K562 (cell line): ENCODE measurements at regions not wholly inside any gene's neighbourhood (a gene's known extent, or its start where the extent isn't known, plus 50 kb on each side); places are given as distances from the start of the nearest gene placed in this dataset.
A peak's percentile ranks its signal among the peaks of the same experiment; 100 is the strongest.

Source experiments
- ATAC-seq: fragments of 200-7000 bp; cut with Tn5 transposase; 3 replicates; pipeline ENCODE4 v1.9.1; 2020; ENCODE audit warnings: moderate library complexity
- BruUV-seq: library from RNA; stranded (reverse); fragments of 400-500 nt; replicated peaks from 2 replicates; lab custom pipeline; 2021; lab: Mats Ljungman, UMichigan
- CTCF ChIA-PET: fragments of 300-600 bp; formaldehyde crosslinking; extraction: SDS; loops from one replicate; lab custom pipeline; 2021; ENCODE audit warnings: low intra/inter-chr PET ratio; lab: Yijun Ruan, JAX
- POLR2A ChIA-PET: fragments of 300-600, 350-650 bp; sonication (Branson Sonifier 250); formaldehyde crosslinking; extraction: SDS; loops from one replicate; lab custom pipeline; 2021; ENCODE audit warnings: antibody characterized with exemption, inconsistent platforms; lab: Yijun Ruan, JAX
- DNase-seq, 4 experiments: peaks; one replicate each; pipeline versions ENCODE4 v3.0.0 to v3.0.0-alpha.2; 2011 to 2018; ENCODE audit warnings: low spot score in 3 of 4, mixed read lengths in 3 of 4; ENCODE audit errors: extremely low read depth in 1 of 4
- FAIRE-seq: peaks from 2 replicates; lab custom pipeline; 2011; peaks lifted over from hg19 to GRCh38; lab: Jason Lieb, UNC
- H2AFZ ChIP-seq: 2 replicates; pipeline ENCODE4 v1.6.0; 2011; ENCODE audit warnings: low read depth, low read length, control low read depth, inconsistent platforms
- H3K27ac ChIP-seq: fragments of 200-600 bp; 3 replicates; pipeline ENCODE4 v1.8.0; 2011; ENCODE audit warnings: low read depth, mild to moderate bottlenecking, control low read depth, inconsistent platforms, low read length, moderate library complexity, mixed read lengths; ENCODE audit errors: extremely low read depth
- H3K27me3 ChIP-seq, 2 experiments: fragments of 300-600 bp in 1 of 2; 2 replicates in 1 of 2; 3 replicates in 1 of 2; pipeline versions ENCODE4 v1.6.0 to v1.8.0; 2011; ENCODE audit warnings: inconsistent platforms in 2 of 2, low read length in 2 of 2, mild to moderate bottlenecking in 1 of 2, mixed read lengths in 1 of 2, moderate library complexity in 1 of 2; ENCODE audit not compliant: control insufficient read depth in 2 of 2, insufficient read depth in 2 of 2
- H3K36me3 ChIP-seq: fragments of 300-600 bp; 3 replicates; pipeline ENCODE4 v1.8.0; 2011; ENCODE audit warnings: mild to moderate bottlenecking, low read length, inconsistent platforms; ENCODE audit not compliant: control insufficient read depth, insufficient read depth
- H3K4me1 ChIP-seq, 2 experiments: fragments of 200-600 bp in 1 of 2; replicated peaks in 1 of 2; 2 replicates in 1 of 2; 3 replicates in 1 of 2; pipeline versions ENCODE4 v1.5.1 to v1.8.0; 2011; ENCODE audit warnings: inconsistent platforms in 2 of 2, low read length in 2 of 2, mild to moderate bottlenecking in 1 of 2, mixed read lengths in 1 of 2, moderate library complexity in 1 of 2; ENCODE audit not compliant: control insufficient read depth in 2 of 2, insufficient read depth in 2 of 2
- H3K4me2 ChIP-seq: 2 replicates; pipeline ENCODE4 v1.6.1; 2011; ENCODE audit warnings: low read length, control low read depth, inconsistent platforms, mixed read lengths; ENCODE audit not compliant: insufficient read depth
- H3K4me3 ChIP-seq: fragments of 200-600 bp; sonication (generic), shearing (Covaris generic); 2 replicates; pipeline ENCODE4 v1.5.1; 2016; ENCODE audit warnings: control low read depth, inconsistent platforms
- H3K79me2 ChIP-seq: fragments of 200-600 bp; 3 replicates; pipeline ENCODE4 v1.8.0; 2011; ENCODE audit warnings: low read length, inconsistent platforms; ENCODE audit not compliant: control insufficient read depth, insufficient read depth
- H3K9ac ChIP-seq, 2 experiments: 2 replicates each; pipeline versions ENCODE4 v1.6.0 to v1.6.1; 2011; ENCODE audit warnings: low read depth in 2 of 2, low read length in 2 of 2, control low read depth in 1 of 2, inconsistent platforms in 1 of 2, mild to moderate bottlenecking in 1 of 2, mixed read lengths in 1 of 2; ENCODE audit not compliant: insufficient read depth in 1 of 2
- H3K9me1 ChIP-seq: one replicate; pipeline ENCODE4 v1.6.0; 2011; ENCODE audit warnings: inconsistent platforms, mild to moderate bottlenecking, low read length, moderate library complexity; ENCODE audit not compliant: control insufficient read depth, insufficient read depth
- H3K9me3 ChIP-seq: replicated peaks from 2 replicates; pipeline ENCODE4 v1.5.1; 2011; ENCODE audit warnings: low read depth, low read length, inconsistent platforms; ENCODE audit not compliant: control insufficient read depth, insufficient read depth
- H4K20me1 ChIP-seq: replicated peaks from 2 replicates; pipeline ENCODE4 v1.6.1; 2011; ENCODE audit warnings: low read length, inconsistent platforms, mixed read lengths; ENCODE audit not compliant: control insufficient read depth, insufficient read depth
- ARID1B ChIP-seq: fragments of 450-650 bp; IDR thresholded peaks from 2 replicates; pipeline ENCODE4 v1.6.1; 2016; ENCODE audit warnings: antibody characterized with exemption, mild to moderate bottlenecking, inconsistent platforms
- CBFA2T3 ChIP-seq: fragments of 450-650 bp; IDR thresholded peaks from 2 replicates; pipeline ENCODE4 v1.6.1; 2017
- CREBBP ChIP-seq: IDR thresholded peaks from one replicate; pipeline ENCODE4 v1.6.1; 2012; ENCODE audit warnings: low read depth, mild to moderate bottlenecking, control low read depth, inconsistent platforms, low read length
- FOSL1 ChIP-seq: fragments of 200-800 bp; sonication (Bioruptor generic); conservative IDR thresholded peaks from 2 replicates; pipeline ENCODE4 v1.6.1; 2016; ENCODE audit warnings: missing genetic modification characterization, missing compliant biosample characterization
- NCOA4 ChIP-seq: fragments of 450-650 bp; IDR thresholded peaks from 2 replicates; pipeline ENCODE4 v1.6.1; 2018; ENCODE audit warnings: mild to moderate bottlenecking; ENCODE audit not compliant: partially characterized antibody
- PYGO2 ChIP-seq: fragments of 450-650 bp; IDR thresholded peaks from 2 replicates; pipeline ENCODE4 v1.6.1; 2016; ENCODE audit warnings: mild to moderate bottlenecking, missing genetic modification characterization, moderate library complexity, missing compliant biosample characterization
- TAL1 ChIP-seq: fragments of 450-650 bp; IDR thresholded peaks from 2 replicates; pipeline ENCODE4 v1.6.1; 2016; ENCODE audit warnings: mild to moderate bottlenecking
- WGBS: fragments of 100-300 bp; shearing (Covaris generic); methylation state at CpG from one replicate; pipeline ENCODE4 v1.1.6; 2016; ENCODE audit warnings: low coverage, mixed read lengths; ENCODE audit not compliant: insufficient coverage; ENCODE audit errors: missing lambda C conversion rate; 5-methylcytosine and 5-hydroxymethylcytosine counted together
- in situ Hi-C: fragments of 300-500 bp; cut with MboI; formaldehyde crosslinking; loops from 4 replicates; pipeline ENCODE4 v1.15.0; 2018; ENCODE audit warnings: inconsistent platforms, mixed read lengths
- intact Hi-C: fragments of 100-400 bp; cut with micrococcal nuclease; formaldehyde crosslinking; loops from 2 replicates; pipeline ENCODE4 v1.14.2; 2022
- TF ChIP-seq, protein P1 (sequence below): fragments of 200-800 bp; sonication (Bioruptor generic); IDR thresholded peaks from 2 replicates; pipeline ENCODE4 v1.6.1; 2017; ENCODE audit warnings: missing genetic modification characterization, missing compliant biosample characterization

DNA sequence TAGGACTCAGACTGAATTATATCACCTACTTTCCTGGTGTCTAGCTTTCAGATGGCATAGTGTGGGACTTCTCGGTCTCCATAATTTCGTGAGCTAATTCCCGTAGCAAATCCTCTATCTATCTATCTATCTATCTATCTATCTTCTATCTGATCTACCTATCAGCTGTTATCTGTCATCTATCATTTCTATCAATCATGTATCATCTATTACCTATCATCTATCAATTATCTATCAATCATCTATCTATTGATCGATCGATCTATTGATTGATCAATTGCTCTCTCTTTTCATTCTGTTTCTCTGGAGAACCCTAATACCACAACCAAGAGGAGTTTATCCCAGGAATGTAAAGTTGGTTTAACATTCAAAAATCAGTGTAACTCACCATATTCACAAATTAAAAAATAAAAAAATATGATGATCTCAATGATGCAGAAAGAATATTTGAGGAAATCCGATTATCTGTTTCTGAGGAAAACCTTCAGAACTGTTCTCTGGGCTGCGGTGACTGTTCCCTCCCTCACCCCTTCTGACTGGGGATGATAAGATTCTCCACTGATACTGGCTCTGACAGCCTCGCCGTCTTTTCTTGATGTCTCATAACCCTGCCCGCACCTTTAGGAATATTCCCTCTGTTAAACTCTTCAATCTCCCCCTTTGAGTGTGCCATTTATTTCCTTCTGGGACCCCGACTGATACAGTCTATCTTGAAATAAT, 147.7 kb downstream of the ACTR3B start (continued):
- TF ChIP-seq TAL1 = peak; percentile 38; the same call in 1 of the 2 replicates
- TF ChIP-seq NCOA4 = no peak
- peak; percentile 50; the same call in 1 of the 2 replicates for TF ChIP-seq ARID1B
- TF ChIP-seq, protein P1, sequence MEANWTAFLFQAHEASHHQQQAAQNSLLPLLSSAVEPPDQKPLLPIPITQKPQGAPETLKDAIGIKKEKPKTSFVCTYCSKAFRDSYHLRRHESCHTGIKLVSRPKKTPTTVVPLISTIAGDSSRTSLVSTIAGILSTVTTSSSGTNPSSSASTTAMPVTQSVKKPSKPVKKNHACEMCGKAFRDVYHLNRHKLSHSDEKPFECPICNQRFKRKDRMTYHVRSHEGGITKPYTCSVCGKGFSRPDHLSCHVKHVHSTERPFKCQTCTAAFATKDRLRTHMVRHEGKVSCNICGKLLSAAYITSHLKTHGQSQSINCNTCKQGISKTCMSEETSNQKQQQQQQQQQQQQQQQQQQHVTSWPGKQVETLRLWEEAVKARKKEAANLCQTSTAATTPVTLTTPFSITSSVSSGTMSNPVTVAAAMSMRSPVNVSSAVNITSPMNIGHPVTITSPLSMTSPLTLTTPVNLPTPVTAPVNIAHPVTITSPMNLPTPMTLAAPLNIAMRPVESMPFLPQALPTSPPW (CRISPR knock-in tag) = peak; percentile 50; the same call in 1 of the 2 replicates
- TF ChIP-seq CREBBP = no peak
- peak; percentile 35; the same call in 1 of the 2 replicates for TF ChIP-seq CBFA2T3
- peak; percentile 62 for TF ChIP-seq FOSL1

DNA sequence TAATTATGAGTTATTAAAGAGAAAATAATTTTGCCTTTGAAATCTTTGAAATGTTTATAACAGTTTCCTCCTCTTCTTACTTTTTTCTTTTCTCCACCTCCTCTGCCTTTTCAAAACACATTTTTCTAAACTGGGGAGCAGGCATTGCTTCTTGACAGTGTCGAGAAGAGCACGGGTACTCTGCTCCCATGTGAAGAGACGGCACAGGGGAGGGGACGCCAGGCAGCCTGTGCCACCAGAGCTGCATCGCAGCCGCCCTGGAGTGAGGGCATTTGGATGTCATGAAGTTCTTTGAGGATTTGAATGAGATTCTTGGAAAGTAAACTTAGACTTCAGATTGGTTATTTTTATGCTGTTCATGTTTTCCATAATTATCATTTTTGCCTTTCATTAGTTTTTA, 149.7 kb downstream of the ACTR3B start:
- in situ Hi-C loops = no loop called here

More for the DNA sequence above, 149.7 kb downstream of the ACTR3B start:
- no peak overlapping the region for H2AFZ ChIP-seq
- TF ChIP-seq PYGO2 (tag) = no peak
- ChIA-PET CTCF (no interaction called here), POLR2A (interaction anchor here (1.1 kb wide), 1 partner anchor 11 kb away, joined by 3 read pairs; no protein-coding TSS in a partner anchor)
- 0 out of 5 replicates have a peak, but pooled peaks cover 0 to 3% of the 10 kb centered on the region in 2 experiments for H3K4me1 ChIP-seq
- H3K9me3 ChIP-seq = no peaks in the 10 kb centered on the region; the same call in 1 of the 2 replicates
- H3K9me1 ChIP-seq = no peaks in the 10 kb centered on the region
- H3K79me2 ChIP-seq = no peaks in the 10 kb centered on the region
- DNase-seq = no peak
- no peak overlapping the region for H3K4me2 ChIP-seq
- H3K4me3 ChIP-seq = no peak overlapping the region
- H3K27ac ChIP-seq = no peak overlapping the region
- FAIRE-seq = no peak
- peaks cover 33 to 62% of the 10 kb centered on the region in 2 experiments for H3K27me3 ChIP-seq
- no peak for ATAC-seq
- intact Hi-C loops = loop anchor here (10.0 kb wide), 1 partner anchor 466 kb away; no protein-coding TSS in a partner anchor
- H3K36me3 ChIP-seq = no peaks in the 10 kb centered on the region
- no peak overlapping the region for H3K9ac ChIP-seq
- BruUV-seq = no TSS peak
- no peaks in the 10 kb centered on the region; the same call in 1 of the 2 replicates for H4K20me1 ChIP-seq
- 0% methylated on average over 6 of the region's 6 CpGs for WGBS
